Transverse colon (tissue), 4 donors: ENCODE measurements at regions not wholly inside any gene's neighbourhood (a gene's known extent, or its start where the extent isn't known, plus 50 kb on each side); places are given as distances from the start of the nearest gene placed in this dataset.

Source experiments
- DNase-seq: peaks from one replicate; pipeline ENCODE4 v3.0.0-alpha.2; 2019
- H3K27ac ChIP-seq, 4 donors: fragments of 200-600 bp; sonication (generic); 2 replicates each; pipeline ENCODE4 v1.5.1; 2016 to 2018; ENCODE audit warnings: inconsistent platforms in 4 of 4
- H3K27me3 ChIP-seq: fragments of 200-600 bp; sonication (generic); 2 replicates; pipeline ENCODE4 v1.5.1; 2017; ENCODE audit warnings: inconsistent platforms
- H3K36me3 ChIP-seq, 4 donors: fragments of 200-600 bp; sonication (generic); 2 replicates each; pipeline ENCODE4 v1.5.1; 2017 to 2019; ENCODE audit warnings: inconsistent platforms in 4 of 4
- H3K4me1 ChIP-seq, 4 donors: fragments of 200-600 bp; sonication (generic); 2 replicates each; pipeline ENCODE4 v1.5.1; 2017 to 2020; ENCODE audit warnings: inconsistent platforms in 4 of 4
- H3K4me3 ChIP-seq, 4 donors: fragments of 200-600 bp; sonication (generic); 1 replicate in 1 of 4; 2 replicates in 3 of 4; pipeline versions ENCODE4 v1.5.1 to v1.6.1; 2017 to 2019; ENCODE audit warnings: inconsistent platforms in 4 of 4
- H3K9me3 ChIP-seq, 2 donors: fragments of 200-600 bp; sonication (generic); 2 replicates each; pipeline ENCODE4 v1.5.1; 2017 to 2019; ENCODE audit warnings: inconsistent platforms in 2 of 2
- EP300 ChIP-seq: sonication (generic); formaldehyde crosslinking; IDR thresholded peaks from one replicate; pipeline ENCODE4 v1.6.1; 2017; ENCODE audit warnings: antibody characterized with exemption, low read depth
- POLR2A ChIP-seq: fragments of 450-650 bp; IDR thresholded peaks from one replicate; pipeline ENCODE4 v1.6.1; 2016; ENCODE audit warnings: antibody characterized with exemption, mild to moderate bottlenecking, moderate library complexity
- POLR2AphosphoS5 ChIP-seq, 3 donors: sonication (generic); formaldehyde crosslinking; IDR thresholded peaks; one replicate each; pipeline ENCODE4 v1.6.1; 2016; ENCODE audit warnings: antibody characterized with exemption in 3 of 3
- WGBS, 2 donors: methylation state at CpG; one replicate each; pipeline ENCODE4 v1.1.5; 2018; ENCODE audit warnings: low coverage in 1 of 2; 5-methylcytosine and 5-hydroxymethylcytosine counted together
- in situ Hi-C, 4 donors: fragments of 200-750 bp; cut with MboI; loops; one replicate each; pipeline versions ENCODE4 v1.15.0 to v1.15.1; 2017; ENCODE audit warnings: low sequenced_read_pairs in 3 of 4, low pct_ligation_motif_present in 1 of 4, low pct_unique_long_range_greater_than_20kb in 1 of 4
- intact Hi-C: fragments of 100-400 bp; cut with DNase I; formaldehyde crosslinking; loops from one replicate; pipeline ENCODE4 v1.15.1; 2023; ENCODE audit warnings: low total_unique reads
- TF ChIP-seq, protein P1 (sequence below), 5 experiments: fragments of 200-600 bp in 3 of 5; fragments of 450-650 bp in 2 of 5; sonication (generic) in 3 of 5; IDR thresholded peaks; 1 replicate in 2 of 5; 2 replicates in 3 of 5; pipeline ENCODE4 v1.5.1; 2016 to 2017; ENCODE audit warnings: antibody characterized with exemption in 5 of 5, inconsistent platforms in 3 of 5, mild to moderate bottlenecking in 2 of 5, moderate library complexity in 1 of 5

DNA sequence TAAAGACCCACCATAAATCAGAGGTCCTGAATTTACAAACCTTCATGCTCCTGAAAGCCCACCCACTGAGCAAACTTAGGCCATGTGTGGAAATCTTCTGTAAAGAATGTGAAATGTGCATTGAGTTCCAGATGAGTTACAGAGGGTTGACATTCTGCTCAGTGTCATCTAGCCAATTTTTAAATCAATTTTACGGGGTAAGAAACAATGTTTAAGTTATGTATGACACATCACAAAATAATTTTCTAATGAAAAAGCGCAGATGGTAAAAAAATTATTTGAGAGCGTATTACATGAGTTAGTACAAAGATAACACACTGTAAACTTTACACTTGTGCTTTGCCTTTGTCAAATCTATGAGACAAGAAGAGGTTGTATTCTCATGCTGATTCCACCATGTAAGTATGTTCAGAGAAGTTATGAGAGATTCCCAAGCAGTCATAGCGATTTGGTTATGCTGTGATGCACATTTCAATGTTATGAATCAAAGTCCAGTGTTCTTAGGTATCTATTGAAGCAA, 446.3 kb downstream of the ADCYAP1 start:
- WGBS, 2 donors, result 56 to 57% methylated on average over 4 of the region's 4 CpGs
- Histone ChIP-seq H3K4me3 (no peak overlapping the region), H3K4me1 (no peaks in the 10 kb centered on the region), H3K9me3 (peaks cover 0 to 7% of the 10 kb centered on the region in 2 donors), H3K36me3 (no peaks in the 10 kb centered on the region), H3K27ac (no peak overlapping the region), H3K27me3 (no peaks in the 10 kb centered on the region)
- intact Hi-C loops (no loop called here), in situ Hi-C loops (loop anchor here in 1 of 4 donors (25.0 kb wide), 1 partner anchor 139 kb away; no protein-coding TSS in a partner anchor)
- DNase-seq, result no peak
- TF ChIP-seq, protein P1, sequence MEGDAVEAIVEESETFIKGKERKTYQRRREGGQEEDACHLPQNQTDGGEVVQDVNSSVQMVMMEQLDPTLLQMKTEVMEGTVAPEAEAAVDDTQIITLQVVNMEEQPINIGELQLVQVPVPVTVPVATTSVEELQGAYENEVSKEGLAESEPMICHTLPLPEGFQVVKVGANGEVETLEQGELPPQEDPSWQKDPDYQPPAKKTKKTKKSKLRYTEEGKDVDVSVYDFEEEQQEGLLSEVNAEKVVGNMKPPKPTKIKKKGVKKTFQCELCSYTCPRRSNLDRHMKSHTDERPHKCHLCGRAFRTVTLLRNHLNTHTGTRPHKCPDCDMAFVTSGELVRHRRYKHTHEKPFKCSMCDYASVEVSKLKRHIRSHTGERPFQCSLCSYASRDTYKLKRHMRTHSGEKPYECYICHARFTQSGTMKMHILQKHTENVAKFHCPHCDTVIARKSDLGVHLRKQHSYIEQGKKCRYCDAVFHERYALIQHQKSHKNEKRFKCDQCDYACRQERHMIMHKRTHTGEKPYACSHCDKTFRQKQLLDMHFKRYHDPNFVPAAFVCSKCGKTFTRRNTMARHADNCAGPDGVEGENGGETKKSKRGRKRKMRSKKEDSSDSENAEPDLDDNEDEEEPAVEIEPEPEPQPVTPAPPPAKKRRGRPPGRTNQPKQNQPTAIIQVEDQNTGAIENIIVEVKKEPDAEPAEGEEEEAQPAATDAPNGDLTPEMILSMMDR (IDR thresholded peaks at IDR 0.05), result no peak
- no peak for TF ChIP-seq POLR2AphosphoS5 (IDR thresholded peaks at IDR 0.05)
- no peak for TF ChIP-seq EP300
- no peak for TF ChIP-seq POLR2A

GRCh38 chr18:1353025-1353424, 448.4 kb downstream of the ADCYAP1 start:
- H3K9me3 ChIP-seq, result peaks cover 0 to 7% of the 10 kb centered on the region in 2 donors
- no peak for DNase-seq
- H3K4me1 ChIP-seq, result no peaks in the 10 kb centered on the region
- in situ Hi-C loops, result loop anchor here in 1 of 4 donors (25.0 kb wide), 1 partner anchor 141 kb away; no protein-coding TSS in a partner anchor
- intact Hi-C loops, result no loop called here
- H3K27me3 ChIP-seq, result no peaks in the 10 kb centered on the region
- no peak overlapping the region for H3K27ac ChIP-seq
- no peaks in the 10 kb centered on the region for H3K36me3 ChIP-seq
- TF ChIP-seq, protein P1 (IDR thresholded peaks at IDR 0.05), result no peak
- TF ChIP-seq EP300, result no peak
- no peak overlapping the region for H3K4me3 ChIP-seq

- TF ChIP-seq POLR2A (no peak), EP300 (no peak), POLR2AphosphoS5 (IDR thresholded peaks at IDR 0.05) (no peak)
- TF ChIP-seq, protein P1 (IDR thresholded peaks at IDR 0.05), result no peak
Observed at GRCh38 chr18:1357724-1358123, 453.1 kb downstream of the ADCYAP1 start.

DNA sequence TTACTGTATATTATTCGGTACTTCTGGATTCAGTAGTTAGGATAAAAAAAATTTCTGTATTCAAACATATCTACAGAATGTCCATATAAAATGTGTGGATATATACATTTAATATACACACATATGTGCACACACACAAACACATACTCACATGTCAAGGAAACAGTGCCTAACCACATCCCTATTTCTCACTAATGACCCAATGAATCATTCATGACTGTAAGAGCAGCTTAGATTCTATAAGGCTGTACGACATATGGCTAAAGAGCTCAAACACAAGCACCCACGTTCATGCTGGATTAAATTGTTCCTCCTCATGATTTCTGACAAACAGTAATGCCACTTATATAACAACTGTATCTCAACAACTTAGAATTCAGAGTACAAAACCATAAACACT, 457.3 kb downstream of the ADCYAP1 start:
- H3K27me3 ChIP-seq, result no peaks in the 10 kb centered on the region
- intact Hi-C loops, result no loop called here
- DNase-seq, result no peak
- WGBS, 2 donors, result 56 to 64% methylated on average over 3 of the region's 3 CpGs
- no peaks in the 10 kb centered on the region for H3K4me1 ChIP-seq
- TF ChIP-seq, protein P1 (IDR thresholded peaks at IDR 0.05), result no peak
- TF ChIP-seq POLR2A (no peak), POLR2AphosphoS5 (IDR thresholded peaks at IDR 0.05) (no peak), EP300 (no peak)
- in situ Hi-C loops, result loop anchor here in 1 of 4 donors (25.0 kb wide), 1 partner anchor 150 kb away; no protein-coding TSS in a partner anchor
- no peaks in the 10 kb centered on the region for H3K9me3 ChIP-seq
- no peaks in the 10 kb centered on the region for H3K36me3 ChIP-seq
- no peak overlapping the region for H3K4me3 ChIP-seq
- H3K27ac ChIP-seq, result no peak overlapping the region

More at GRCh38 chr18:1357724-1358123, 453.1 kb downstream of the ADCYAP1 start:
- Histone ChIP-seq H3K9me3 (no peaks in the 10 kb centered on the region), H3K36me3 (no peaks in the 10 kb centered on the region), H3K4me1 (no peaks in the 10 kb centered on the region), H3K27ac (no peak overlapping the region), H3K4me3 (no peak overlapping the region), H3K27me3 (no peaks in the 10 kb centered on the region)
- in situ Hi-C loops (loop anchor here in 1 of 4 donors (25.0 kb wide), 1 partner anchor 145 kb away; no protein-coding TSS in a partner anchor), intact Hi-C loops (no loop called here)
- no peak for DNase-seq
- WGBS, 2 donors, result 71 to 75% methylated on average over 1 to 2 of the region's 2 CpGs
